ENCODE measurements at regions not wholly inside any gene's neighbourhood (a gene's known extent, or its start where the extent isn't known, plus 50 kb on each side); places are given as distances from the start of the nearest gene placed in this dataset.

DNA sequence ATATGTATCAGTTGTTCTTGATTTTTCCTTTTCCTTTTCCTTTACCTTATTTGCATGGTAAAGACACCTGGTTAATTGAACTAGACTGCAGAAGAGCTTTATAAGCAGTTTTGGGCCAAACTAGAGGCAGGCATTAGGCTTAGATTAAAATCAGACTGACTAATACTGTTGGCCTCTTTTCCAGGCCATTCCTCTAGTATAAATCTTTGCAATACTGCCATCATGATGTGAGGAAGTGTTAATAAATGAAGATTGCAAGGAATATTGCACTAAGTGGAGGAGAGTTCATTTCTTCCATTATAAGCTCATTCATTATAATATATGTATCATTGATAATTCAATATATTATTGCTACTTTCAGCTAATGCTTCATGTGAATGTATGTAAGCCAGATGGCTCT is 163.8 kb downstream of the MMUT start:
- TF ChIP-seq, protein P1, sequence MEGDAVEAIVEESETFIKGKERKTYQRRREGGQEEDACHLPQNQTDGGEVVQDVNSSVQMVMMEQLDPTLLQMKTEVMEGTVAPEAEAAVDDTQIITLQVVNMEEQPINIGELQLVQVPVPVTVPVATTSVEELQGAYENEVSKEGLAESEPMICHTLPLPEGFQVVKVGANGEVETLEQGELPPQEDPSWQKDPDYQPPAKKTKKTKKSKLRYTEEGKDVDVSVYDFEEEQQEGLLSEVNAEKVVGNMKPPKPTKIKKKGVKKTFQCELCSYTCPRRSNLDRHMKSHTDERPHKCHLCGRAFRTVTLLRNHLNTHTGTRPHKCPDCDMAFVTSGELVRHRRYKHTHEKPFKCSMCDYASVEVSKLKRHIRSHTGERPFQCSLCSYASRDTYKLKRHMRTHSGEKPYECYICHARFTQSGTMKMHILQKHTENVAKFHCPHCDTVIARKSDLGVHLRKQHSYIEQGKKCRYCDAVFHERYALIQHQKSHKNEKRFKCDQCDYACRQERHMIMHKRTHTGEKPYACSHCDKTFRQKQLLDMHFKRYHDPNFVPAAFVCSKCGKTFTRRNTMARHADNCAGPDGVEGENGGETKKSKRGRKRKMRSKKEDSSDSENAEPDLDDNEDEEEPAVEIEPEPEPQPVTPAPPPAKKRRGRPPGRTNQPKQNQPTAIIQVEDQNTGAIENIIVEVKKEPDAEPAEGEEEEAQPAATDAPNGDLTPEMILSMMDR (IDR thresholded peaks at IDR 0.05; ENCODE audit: low read depth, low read length): no peak
- TF ChIP-seq POLR2A (IDR thresholded peaks at IDR 0.05; ENCODE audit: extremely low read depth, insufficient read length): no peak
- TF ChIP-seq, protein P2, sequence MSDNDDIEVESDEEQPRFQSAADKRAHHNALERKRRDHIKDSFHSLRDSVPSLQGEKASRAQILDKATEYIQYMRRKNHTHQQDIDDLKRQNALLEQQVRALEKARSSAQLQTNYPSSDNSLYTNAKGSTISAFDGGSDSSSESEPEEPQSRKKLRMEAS (IDR thresholded peaks at IDR 0.05; ENCODE audit: low read depth, low read length): no peak

All from NB4 (cell line).